Activated T-helper 1 cell treated with Interleukin-2 at 50 U/mL for 16 hours (primary cell): ENCODE measurements at regions not wholly inside any gene's neighbourhood (a gene's known extent, or its start where the extent isn't known, plus 50 kb on each side); places are given as distances from the start of the nearest gene placed in this dataset.
"Not testable (repeated sequence)": the region's sequence is repeated elsewhere in the genome, so short reads cannot be mapped to it uniquely, and the experiment has no call there.

Experiments used
- DNase-seq: peaks from one replicate; pipeline ENCODE4 v3.0.0-alpha.2; 2020; ENCODE audit warnings: low read depth

- no peak for DNase-seq
Observed at GRCh38 chr4:12697970-12698369, 786.2 kb downstream of the RAB28 start.

- no peak for DNase-seq
Observed at GRCh38 chr4:12692815-12693214, 791.3 kb downstream of the RAB28 start.

GRCh38 chr4:12691168-12691567, 793.0 kb downstream of the RAB28 start:
- no peak for DNase-seq

GRCh38 chr4:12689457-12689856, 794.7 kb downstream of the RAB28 start:
- DNase-seq = no peak

GRCh38 chr4:12679217-12679616, 804.9 kb downstream of the RAB28 start:
- DNase-seq = no peak

GRCh38 chr4:12674184-12674583, 810.0 kb downstream of the RAB28 start:
- DNase-seq = no peak

- DNase-seq = no peak
Observed at GRCh38 chr4:12672303-12672702, 811.8 kb downstream of the RAB28 start.

- DNase-seq = no peak
Observed at GRCh38 chr4:12658146-12658545, 826.0 kb downstream of the RAB28 start.

GRCh38 chr4:12651876-12652275, 832.3 kb downstream of the RAB28 start:
- no peak for DNase-seq

GRCh38 chr4:12645732-12646131, 838.4 kb downstream of the RAB28 start:
- no peak for DNase-seq

- no peak for DNase-seq
Observed at GRCh38 chr4:12644261-12644660, 839.9 kb downstream of the RAB28 start.

- no peak for DNase-seq
Observed at GRCh38 chr4:12636191-12636590, 847.9 kb downstream of the RAB28 start.

- DNase-seq = no peak
Observed at GRCh38 chr4:12635629-12636028, 848.5 kb downstream of the RAB28 start.

GRCh38 chr4:12633053-12633651, 851.0 kb downstream of the RAB28 start:
- DNase-seq = peak; percentile 29

GRCh38 chr4:12615822-12616221, 868.3 kb downstream of the RAB28 start:
- no peak for DNase-seq

GRCh38 chr4:12612876-12613275, 871.3 kb downstream of the RAB28 start:
- DNase-seq = no peak

- DNase-seq = not testable (repeated sequence)
Observed at GRCh38 chr4:12609212-12609875, 874.8 kb downstream of the RAB28 start.

GRCh38 chr4:12595986-12596385, 888.2 kb downstream of the RAB28 start:
- DNase-seq = no peak

- no peak for DNase-seq
Observed at GRCh38 chr4:12595489-12595888, 888.7 kb downstream of the RAB28 start.

- no peak for DNase-seq
Observed at GRCh38 chr4:12588582-12588981, 895.6 kb downstream of the RAB28 start.

GRCh38 chr4:12586242-12587006, 897.7 kb downstream of the RAB28 start:
- DNase-seq = no peak

- DNase-seq = no peak
Observed at GRCh38 chr4:12584116-12584875, 899.8 kb downstream of the RAB28 start.

GRCh38 chr4:12583275-12583674, 900.9 kb downstream of the RAB28 start:
- no peak for DNase-seq
